RWPE1 (cell line): ENCODE measurements at regions not wholly inside any gene's neighbourhood (a gene's known extent, or its start where the extent isn't known, plus 50 kb on each side); places are given as distances from the start of the nearest gene placed in this dataset.

Experiments
- CTCF ChIA-PET: fragments of 350-600 bp; sonication (Branson Sonifier 250); formaldehyde crosslinking; extraction: SDS; loops from one replicate; lab custom pipeline; 2021; lab: Yijun Ruan, JAX
- POLR2A ChIA-PET: fragments of 400-600 bp; formaldehyde crosslinking; extraction: SDS; loops from one replicate; lab custom pipeline; 2020; ENCODE audit warnings: antibody characterized with exemption; ENCODE audit not compliant: low non-redundant PET; lab: Yijun Ruan, JAX
- DNase-seq: peaks from one replicate; pipeline ENCODE4 v3.0.0; 2012; ENCODE audit warnings: low spot score
- H3K27ac ChIP-seq: fragments of 450-650 bp; 2 replicates; pipeline ENCODE4 v1.5.1; 2017
- CTCF ChIP-seq: fragments of 450-650 bp; conservative IDR thresholded peaks from 2 replicates; pipeline ENCODE4 v1.5.1; 2017; ENCODE audit warnings: low read depth, mild to moderate bottlenecking

- H3K27ac ChIP-seq: no peak overlapping the region
- no peak for DNase-seq
- CTCF ChIA-PET: no interaction called here
- no peak for TF ChIP-seq CTCF
- POLR2A ChIA-PET: no interaction called here
These were observed 150.5 kb upstream of the ZNF385D start for GRCh38 chr3:21901484-21901883.

- TF ChIP-seq CTCF: no peak
- no peak overlapping the region for H3K27ac ChIP-seq
- ChIA-PET POLR2A (no interaction called here), CTCF (no interaction called here)
- DNase-seq: no peak
These were observed 151.9 kb upstream of the ZNF385D start for GRCh38 chr3:21902956-21903355.

GRCh38 chr3:21909096-21909495, 158.1 kb upstream of the ZNF385D start:
- no peak for TF ChIP-seq CTCF
- ChIA-PET POLR2A (no interaction called here), CTCF (no interaction called here)
- DNase-seq: no peak
- H3K27ac ChIP-seq: no peak overlapping the region

GRCh38 chr3:21912711-21913110, 161.7 kb upstream of the ZNF385D start:
- ChIA-PET POLR2A (no interaction called here), CTCF (no interaction called here)
- TF ChIP-seq CTCF: no peak
- H3K27ac ChIP-seq: no peak overlapping the region
- no peak for DNase-seq

- H3K27ac ChIP-seq: no peak overlapping the region
- DNase-seq: no peak
- ChIA-PET CTCF (interaction anchor here (0.7 kb wide), 1 partner anchor 1507 kb away, joined by 6 read pairs; no protein-coding TSS in a partner anchor), POLR2A (no interaction called here)
- TF ChIP-seq CTCF: no peak
These were observed 162.8 kb upstream of the ZNF385D start for GRCh38 chr3:21913791-21914190.

GRCh38 chr3:21914451-21914850, 163.4 kb upstream of the ZNF385D start:
- POLR2A ChIA-PET: no interaction called here

More at GRCh38 chr3:21914451-21914850, 163.4 kb upstream of the ZNF385D start:
- DNase-seq: no peak
- H3K27ac ChIP-seq: no peak overlapping the region
- no peak for TF ChIP-seq CTCF
- CTCF ChIA-PET: interaction anchor here (0.7 kb wide), 1 partner anchor 1507 kb away, joined by 6 read pairs; no protein-coding TSS in a partner anchor
